KMS-11 (cell line): ENCODE measurements at regions not wholly inside any gene's neighbourhood (a gene's known extent, or its start where the extent isn't known, plus 50 kb on each side); places are given as distances from the start of the nearest gene placed in this dataset.

ENCODE experiments used
- H2AFZ ChIP-seq: fragments of 200-600 bp; sonication (generic); 2 replicates; pipeline ENCODE4 v1.6.1; 2016; ENCODE audit warnings: antibody characterized with exemption, mixed run types, low read depth
- H3K27ac ChIP-seq: fragments of 200-600 bp; sonication (generic); 2 replicates; pipeline ENCODE4 v1.6.1; 2016; ENCODE audit warnings: mild to moderate bottlenecking, mixed run types
- H3K27me3 ChIP-seq: fragments of 200-600 bp; sonication (generic); 2 replicates; pipeline ENCODE4 v1.6.1; 2017; ENCODE audit warnings: mild to moderate bottlenecking, low read depth, mixed run types, moderate library complexity; ENCODE audit not compliant: insufficient read depth
- H3K36me3 ChIP-seq: fragments of 200-600 bp; sonication (generic); 2 replicates; pipeline ENCODE4 v1.6.1; 2017; ENCODE audit warnings: mild to moderate bottlenecking, mixed run types; ENCODE audit not compliant: insufficient read depth
- H3K4me1 ChIP-seq: fragments of 200-600 bp; sonication (generic); 2 replicates; pipeline ENCODE4 v1.6.1; 2016; ENCODE audit warnings: mild to moderate bottlenecking, low read depth, mixed run types; ENCODE audit not compliant: poor library complexity, severe bottlenecking
- H3K4me2 ChIP-seq: fragments of 200-600 bp; sonication (generic); 2 replicates; pipeline ENCODE4 v1.7.0; 2016; ENCODE audit warnings: mild to moderate bottlenecking, mixed run types
- H3K4me3 ChIP-seq: fragments of 200-600 bp; sonication (generic); IDR thresholded peaks from 2 replicates; pipeline ENCODE4 v1.6.1; 2017; ENCODE audit warnings: low read depth, low read length, mixed read lengths; ENCODE audit not compliant: insufficient read depth
- H3K79me2 ChIP-seq: fragments of 200-600 bp; sonication (generic); 2 replicates; pipeline ENCODE4 v1.6.1; 2016; ENCODE audit warnings: low read depth, mixed run types; ENCODE audit not compliant: insufficient read depth
- H3K9ac ChIP-seq: fragments of 200-600 bp; sonication (generic); 2 replicates; pipeline ENCODE4 v1.6.1; 2016; ENCODE audit warnings: mild to moderate bottlenecking, mixed run types
- H4K20me1 ChIP-seq: fragments of 200-600 bp; sonication (generic); 2 replicates; pipeline ENCODE4 v1.6.1; 2016; ENCODE audit warnings: mild to moderate bottlenecking, mixed run types; ENCODE audit not compliant: insufficient read depth
- CTCF ChIP-seq: fragments of 200-600 bp; sonication (generic); conservative IDR thresholded peaks from 2 replicates; pipeline ENCODE4 v1.6.1; 2017; ENCODE audit warnings: low read depth, mild to moderate bottlenecking, antibody characterized with exemption, low read length, moderate library complexity, mixed read lengths

GRCh38 chr2:60003076-60003475 is 550.4 kb downstream of the BCL11A start:
- no peaks in the 10 kb centered on the region for H3K27me3 ChIP-seq
- no peak overlapping the region for H3K4me3 ChIP-seq
- H3K27ac ChIP-seq, result no peak overlapping the region
- H3K79me2 ChIP-seq, result no peaks in the 10 kb centered on the region
- H4K20me1 ChIP-seq, result no peaks in the 10 kb centered on the region
- H3K9ac ChIP-seq, result no peak overlapping the region
- no peaks in the 10 kb centered on the region for H3K4me1 ChIP-seq
- no peak overlapping the region for H3K4me2 ChIP-seq
- TF ChIP-seq CTCF, result no peak
- H2AFZ ChIP-seq, result no peak overlapping the region
- no peaks in the 10 kb centered on the region for H3K36me3 ChIP-seq

GRCh38 chr2:60002183-60002867 is 551.1 kb downstream of the BCL11A start:
- no peaks in the 10 kb centered on the region for H3K4me1 ChIP-seq
- no peaks in the 10 kb centered on the region for H3K36me3 ChIP-seq
- no peaks in the 10 kb centered on the region for H4K20me1 ChIP-seq
- H3K79me2 ChIP-seq, result no peaks in the 10 kb centered on the region
- no peak overlapping the region for H3K4me2 ChIP-seq
- no peak overlapping the region for H2AFZ ChIP-seq
- H3K4me3 ChIP-seq, result no peak overlapping the region
- no peak overlapping the region for H3K27ac ChIP-seq
- no peak overlapping the region for H3K9ac ChIP-seq
- TF ChIP-seq CTCF, result no peak
- H3K27me3 ChIP-seq, result no peaks in the 10 kb centered on the region

- Histone ChIP-seq H4K20me1 (no peaks in the 10 kb centered on the region), H2AFZ (no peak overlapping the region), H3K9ac (no peak overlapping the region), H3K79me2 (no peaks in the 10 kb centered on the region), H3K27me3 (no peaks in the 10 kb centered on the region), H3K4me3 (no peak overlapping the region), H3K27ac (no peak overlapping the region), H3K36me3 (no peaks in the 10 kb centered on the region), H3K4me2 (no peak overlapping the region), H3K4me1 (no peaks in the 10 kb centered on the region)
- no peak for TF ChIP-seq CTCF
Observed at GRCh38 chr2:60000686-60001085, 552.8 kb downstream of the BCL11A start.

GRCh38 chr2:59998324-59998723 is 555.1 kb downstream of the BCL11A start:
- H4K20me1 ChIP-seq, result no peaks in the 10 kb centered on the region
- H3K79me2 ChIP-seq, result no peaks in the 10 kb centered on the region
- no peak overlapping the region for H2AFZ ChIP-seq
- H3K4me1 ChIP-seq, result no peaks in the 10 kb centered on the region
- TF ChIP-seq CTCF, result no peak
- no peak overlapping the region for H3K9ac ChIP-seq
- no peak overlapping the region for H3K4me3 ChIP-seq
- H3K4me2 ChIP-seq, result no peak overlapping the region
- H3K36me3 ChIP-seq, result no peaks in the 10 kb centered on the region
- H3K27me3 ChIP-seq, result no peaks in the 10 kb centered on the region
- H3K27ac ChIP-seq, result no peak overlapping the region
